ENCODE measurements at regions not wholly inside any gene's neighbourhood (a gene's known extent, or its start where the extent isn't known, plus 50 kb on each side); places are given as distances from the start of the nearest gene placed in this dataset.

DNA sequence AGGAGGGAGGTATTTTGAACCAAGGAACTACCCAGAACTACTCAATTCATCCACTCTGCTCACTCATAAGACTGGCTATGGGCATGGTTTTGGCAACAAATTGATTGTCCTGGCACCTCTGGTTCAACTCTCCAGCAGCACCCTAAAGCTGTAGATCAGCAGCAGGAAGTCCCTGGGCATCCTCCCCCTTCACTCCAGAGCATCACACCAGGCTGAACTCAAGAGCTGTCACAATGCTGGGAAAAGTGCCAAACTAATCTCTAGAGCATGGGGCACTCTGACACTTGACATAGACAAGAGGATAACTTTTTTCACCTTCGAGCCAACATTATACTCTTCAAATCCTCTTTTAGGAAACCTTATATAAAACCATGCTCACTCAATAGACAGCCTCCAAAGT lies 154.1 kb upstream of the RBBP8 start:
- TF ChIP-seq, protein P1, sequence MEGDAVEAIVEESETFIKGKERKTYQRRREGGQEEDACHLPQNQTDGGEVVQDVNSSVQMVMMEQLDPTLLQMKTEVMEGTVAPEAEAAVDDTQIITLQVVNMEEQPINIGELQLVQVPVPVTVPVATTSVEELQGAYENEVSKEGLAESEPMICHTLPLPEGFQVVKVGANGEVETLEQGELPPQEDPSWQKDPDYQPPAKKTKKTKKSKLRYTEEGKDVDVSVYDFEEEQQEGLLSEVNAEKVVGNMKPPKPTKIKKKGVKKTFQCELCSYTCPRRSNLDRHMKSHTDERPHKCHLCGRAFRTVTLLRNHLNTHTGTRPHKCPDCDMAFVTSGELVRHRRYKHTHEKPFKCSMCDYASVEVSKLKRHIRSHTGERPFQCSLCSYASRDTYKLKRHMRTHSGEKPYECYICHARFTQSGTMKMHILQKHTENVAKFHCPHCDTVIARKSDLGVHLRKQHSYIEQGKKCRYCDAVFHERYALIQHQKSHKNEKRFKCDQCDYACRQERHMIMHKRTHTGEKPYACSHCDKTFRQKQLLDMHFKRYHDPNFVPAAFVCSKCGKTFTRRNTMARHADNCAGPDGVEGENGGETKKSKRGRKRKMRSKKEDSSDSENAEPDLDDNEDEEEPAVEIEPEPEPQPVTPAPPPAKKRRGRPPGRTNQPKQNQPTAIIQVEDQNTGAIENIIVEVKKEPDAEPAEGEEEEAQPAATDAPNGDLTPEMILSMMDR (IDR thresholded peaks at IDR 0.05; ENCODE audit: low read depth, low read length), result no peak
- no peak for TF ChIP-seq POLR2A (IDR thresholded peaks at IDR 0.05; ENCODE audit: extremely low read depth, insufficient read length)
